Activated CD4-positive, alpha-beta T cell treated with anti-CD3 and anti-CD28 coated beads, Interleukin-10, Interleukin-2, amounts not matched to agents 100 ng/mL and 50 ng/mL, durations not matched to agents 16 hours and 8 hours (primary cell): ENCODE measurements at regions not wholly inside any gene's neighbourhood (a gene's known extent, or its start where the extent isn't known, plus 50 kb on each side); places are given as distances from the start of the nearest gene placed in this dataset.

ENCODE experiments used
- DNase-seq: peaks from one replicate; pipeline ENCODE4 v3.0.0-alpha.2; 2020

GRCh38 chr7:22559829-22560489 is 60.0 kb upstream of the STEAP1B start:
- peak; percentile 85 for DNase-seq

- no peak for DNase-seq
Measured at GRCh38 chr7:22557167-22557566, 57.2 kb upstream of the STEAP1B start.

- no peak for DNase-seq
Measured at GRCh38 chr7:22555476-22555875, 55.5 kb upstream of the STEAP1B start.

GRCh38 chr7:22554184-22554583 is 54.2 kb upstream of the STEAP1B start:
- no peak for DNase-seq

GRCh38 chr7:22551768-22552513 is 52.0 kb upstream of the STEAP1B start:
- no peak for DNase-seq

- DNase-seq = no peak
Measured at GRCh38 chr7:22550514-22551030, 50.6 kb upstream of the STEAP1B start.

GRCh38 chr7:22549667-22550513 is 49.9 kb upstream of the STEAP1B start:
- peak; percentile 39 for DNase-seq
